GM18858 (cell line): ENCODE measurements at regions not wholly inside any gene's neighbourhood (a gene's known extent, or its start where the extent isn't known, plus 50 kb on each side); places are given as distances from the start of the nearest gene placed in this dataset.

Experiments
- ATAC-seq: cut with Tn5 transposase; IDR thresholded peaks from one replicate; pipeline ENCODE4 v1.9.1; 2021; ENCODE audit not compliant: unreplicated experiment

GRCh38 chrX:40172401-40173142, 74.8 kb upstream of the BCOR start:
- no peak for ATAC-seq

DNA sequence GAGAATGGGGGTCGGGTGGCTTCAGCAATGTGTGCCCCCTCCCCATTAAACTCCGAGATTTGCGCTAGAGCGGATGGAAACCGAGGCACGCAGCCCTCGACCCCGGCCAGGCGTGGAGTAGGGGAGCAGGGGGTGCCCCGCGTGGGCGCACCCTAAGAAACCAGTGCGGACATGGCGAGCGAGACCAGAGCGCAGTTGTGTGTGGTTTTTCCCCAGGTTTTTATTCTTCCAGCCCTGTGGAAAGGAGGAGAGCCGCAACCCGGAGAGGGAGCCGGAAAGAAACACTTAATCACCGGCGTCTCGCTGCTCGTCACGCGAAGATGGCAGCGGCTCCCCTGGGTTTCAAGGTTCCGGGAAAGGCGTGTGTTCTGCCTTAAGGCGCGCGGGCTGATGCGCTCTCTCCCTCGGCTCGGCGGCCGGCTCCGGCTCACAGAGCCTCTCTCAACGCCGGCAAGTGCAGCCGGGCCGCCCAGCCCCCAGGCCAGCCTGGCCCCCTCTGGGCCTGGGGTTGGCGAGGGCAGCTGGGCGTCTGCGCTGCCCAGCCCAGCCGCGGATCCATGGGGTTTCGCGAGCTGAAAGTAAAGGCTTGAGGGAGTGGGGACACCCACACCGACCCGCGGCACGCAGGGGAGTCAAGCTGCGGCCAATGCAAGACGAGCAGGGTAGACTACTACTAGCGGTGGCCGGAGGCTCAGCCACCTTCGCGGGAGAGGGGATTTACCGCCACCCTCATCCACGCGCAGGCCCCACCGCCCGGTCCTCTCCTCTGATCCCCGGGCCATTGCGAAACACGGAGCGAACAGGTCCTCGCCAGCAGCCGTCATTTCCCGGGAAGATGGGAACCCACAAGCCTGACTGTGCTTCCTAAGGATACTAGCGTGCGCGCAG, 74.0 kb upstream of the BCOR start:
- no peak for ATAC-seq

- ATAC-seq = no peak
Observed at GRCh38 chrX:40170830-40171512, 73.2 kb upstream of the BCOR start.

GRCh38 chrX:40169193-40170101, 71.7 kb upstream of the BCOR start:
- ATAC-seq = peak; percentile 35

DNA sequence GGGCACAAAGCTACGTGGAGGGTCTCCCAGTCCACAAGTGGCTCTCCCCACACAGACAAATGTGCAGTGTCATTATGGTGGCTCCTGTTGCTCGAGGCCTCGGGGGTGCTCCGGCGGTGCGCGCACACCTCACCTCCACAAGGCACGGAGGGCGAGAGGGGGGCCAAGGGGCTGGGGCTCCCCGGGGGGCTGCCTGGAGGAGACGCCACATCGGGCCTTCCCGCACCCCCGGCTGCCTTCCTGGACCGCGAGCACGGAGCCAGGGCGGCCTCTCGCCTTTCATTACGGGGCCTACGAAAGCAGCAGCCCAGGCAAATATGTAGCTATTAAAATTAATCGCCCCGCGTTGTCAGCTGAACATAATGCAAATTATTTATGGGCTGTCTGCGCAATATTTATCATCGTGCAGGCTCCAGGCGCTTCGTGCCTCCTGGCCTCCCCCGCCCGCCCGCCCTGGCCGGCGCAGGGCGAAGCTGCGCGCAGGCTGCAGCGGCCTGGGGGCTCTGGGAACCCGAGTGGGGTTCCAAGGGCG, 70.8 kb upstream of the BCOR start:
- ATAC-seq = no peak

DNA sequence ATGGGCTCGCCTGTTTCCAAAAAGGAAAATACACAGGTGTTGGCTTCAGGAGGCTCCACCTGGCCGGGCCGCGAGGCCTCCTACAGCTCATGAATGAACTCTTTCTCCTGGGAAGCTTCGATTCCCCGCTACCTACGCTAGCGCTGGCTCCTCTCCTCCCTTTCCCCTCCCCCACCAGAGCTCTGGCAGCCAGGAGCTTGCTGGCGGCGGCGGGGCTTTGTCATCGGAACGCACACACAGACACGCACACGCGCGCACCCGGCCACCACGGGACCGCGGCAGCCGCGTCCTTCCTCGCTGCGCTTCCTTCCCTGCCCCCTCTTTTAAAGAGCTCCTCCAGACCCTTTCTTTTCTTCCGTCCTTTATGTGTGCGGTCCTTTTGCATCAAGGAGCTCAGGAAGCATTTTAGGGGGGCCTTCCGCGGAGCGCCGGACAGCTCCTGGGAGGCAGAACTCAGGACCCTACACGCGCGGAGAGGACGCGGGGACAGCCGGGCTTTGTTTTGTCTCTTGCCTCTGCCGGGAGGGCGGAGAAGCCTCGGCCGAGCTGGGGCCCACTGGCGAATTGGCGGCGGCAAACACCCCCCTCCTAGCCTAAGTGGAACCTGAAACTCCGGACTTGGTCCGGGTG, 70.2 kb upstream of the BCOR start:
- ATAC-seq = no peak

GRCh38 chrX:40167233-40167849, 69.6 kb upstream of the BCOR start:
- no peak for ATAC-seq

- ATAC-seq = no peak
Observed at GRCh38 chrX:40166582-40166981, 68.8 kb upstream of the BCOR start.

DNA sequence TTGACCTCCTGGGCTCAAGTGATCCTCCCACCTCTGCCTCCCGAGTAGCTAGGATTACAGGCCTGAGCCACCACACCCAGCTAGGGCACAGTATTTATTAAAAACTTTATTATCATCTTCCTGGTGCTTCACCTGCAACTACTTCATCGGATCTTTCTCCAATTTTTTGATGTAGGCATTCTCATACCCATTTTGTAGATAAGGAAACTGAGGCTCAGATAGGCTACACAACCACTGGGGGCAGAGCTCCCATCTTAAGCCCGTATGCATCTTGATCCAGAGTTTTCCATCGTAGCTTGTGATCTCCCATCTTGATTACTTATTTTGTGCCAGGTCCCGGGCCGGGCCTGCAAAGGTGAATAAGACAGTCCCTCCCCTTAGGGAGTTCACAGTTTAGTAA, 68.1 kb upstream of the BCOR start:
- no peak for ATAC-seq

DNA sequence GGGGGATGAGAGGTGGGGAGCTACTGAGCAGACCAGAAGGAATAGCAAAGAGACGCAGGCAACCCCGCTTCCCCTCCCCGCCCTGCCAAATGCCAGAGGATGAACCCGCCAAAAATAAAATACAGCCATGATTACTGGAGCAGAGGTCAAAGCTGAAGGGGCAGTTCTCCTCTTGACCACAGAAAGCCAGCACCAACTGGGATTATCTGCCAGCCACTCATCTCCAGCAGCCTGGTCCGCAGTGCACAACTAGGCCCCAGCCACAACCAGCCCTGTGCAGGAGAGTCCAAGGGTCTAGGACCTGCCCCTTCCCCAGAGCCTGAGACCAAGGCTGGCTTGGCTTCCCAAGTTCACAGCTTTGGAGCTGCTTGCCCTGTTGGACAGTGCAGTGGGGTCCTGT, 67.4 kb upstream of the BCOR start:
- ATAC-seq = no peak

GRCh38 chrX:40164751-40165150, 67.0 kb upstream of the BCOR start:
- no peak for ATAC-seq

- no peak for ATAC-seq
Observed at GRCh38 chrX:40158036-40158706, 60.4 kb upstream of the BCOR start.

DNA sequence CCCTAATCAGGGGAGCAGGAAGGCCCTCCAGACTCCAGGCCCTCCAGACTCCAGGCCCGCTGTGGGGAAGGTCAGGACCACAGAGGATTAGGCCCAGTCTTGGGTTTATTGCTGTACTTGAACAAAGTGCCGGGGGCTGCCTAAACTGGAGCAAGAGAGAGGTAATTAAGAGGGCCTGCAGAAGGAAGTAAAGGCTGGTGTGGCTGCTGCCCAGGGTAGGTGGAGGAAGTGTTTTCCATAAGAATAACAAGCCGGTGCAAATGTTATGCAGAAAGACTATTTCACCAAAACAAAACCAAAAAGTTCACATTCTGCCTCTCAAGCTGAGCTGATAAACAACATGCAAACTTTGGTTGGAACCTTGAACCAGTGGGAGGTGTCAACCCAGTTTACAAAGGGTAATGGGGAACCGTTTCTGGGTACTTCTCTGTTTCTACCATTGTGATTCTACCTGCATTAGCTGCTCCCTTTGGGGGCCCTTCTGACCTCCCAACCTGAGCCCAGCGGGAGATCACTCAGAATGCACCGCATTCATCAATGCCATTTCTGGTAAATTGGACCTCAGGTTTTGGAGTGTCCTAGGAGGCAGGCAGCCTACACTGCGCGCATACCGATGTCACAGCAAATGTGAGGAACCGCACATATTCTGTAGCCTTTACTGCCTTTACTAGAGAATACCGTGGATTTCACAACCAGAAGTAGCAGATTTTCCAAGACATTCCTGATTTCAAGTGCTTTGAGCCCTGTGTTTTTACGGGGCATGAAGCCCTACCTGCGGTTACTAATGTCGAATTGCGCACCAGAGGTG, 59.7 kb upstream of the BCOR start:
- no peak for ATAC-seq

- ATAC-seq = no peak
Observed at GRCh38 chrX:40156470-40157227, 58.9 kb upstream of the BCOR start.

GRCh38 chrX:40155589-40156469, 58.1 kb upstream of the BCOR start:
- no peak for ATAC-seq

DNA sequence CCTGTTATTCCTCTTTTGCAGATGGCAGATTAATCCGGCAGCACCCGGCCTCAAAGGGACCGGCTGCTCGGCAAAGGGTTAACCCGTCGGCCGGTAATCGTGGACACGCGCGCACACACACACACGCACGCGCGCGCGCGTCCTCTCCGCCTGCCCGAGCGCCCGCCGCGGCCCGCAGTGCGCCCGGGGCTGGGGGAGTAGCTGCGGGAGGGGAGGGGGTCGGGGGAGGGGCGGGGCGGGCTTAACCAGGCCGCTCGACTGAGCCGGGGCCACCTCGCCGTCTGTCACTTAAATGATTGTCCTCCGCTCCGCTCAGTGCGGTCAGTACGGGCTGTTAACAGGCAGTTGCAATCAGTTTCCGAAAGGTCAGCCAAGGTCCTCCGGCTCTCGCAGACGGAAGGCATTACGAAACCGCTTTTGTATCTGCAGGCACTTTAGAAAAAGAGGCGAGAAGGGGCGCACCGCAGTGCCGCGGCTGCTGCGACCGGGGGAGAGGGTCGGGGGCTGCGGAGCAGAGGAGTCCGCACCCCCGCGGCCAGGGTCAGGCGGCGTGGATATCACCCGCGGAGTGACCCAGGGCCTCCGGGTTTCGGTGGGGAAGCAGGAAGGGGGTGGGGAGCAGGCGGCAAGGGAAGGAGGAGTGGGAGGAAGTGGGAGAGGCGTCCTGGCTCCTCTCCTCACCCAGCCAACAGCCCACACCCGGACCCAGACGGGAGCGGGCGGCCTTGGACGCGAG, 57.3 kb upstream of the BCOR start:
- no peak for ATAC-seq
